AG09319 (cell line): ENCODE measurements at regions not wholly inside any gene's neighbourhood (a gene's known extent, or its start where the extent isn't known, plus 50 kb on each side); places are given as distances from the start of the nearest gene placed in this dataset.

Experiments used
- DNase-seq: peaks from one replicate; pipeline ENCODE4 v3.0.0-alpha.2; 2010; ENCODE audit warnings: low read depth; ENCODE audit errors: extremely low read depth
- TF ChIP-seq, protein P1 (sequence below): IDR thresholded peaks from 2 replicates; pipeline ENCODE4 v1.5.1; 2011; ENCODE audit warnings: low read depth, mild to moderate bottlenecking, inconsistent platforms, low read length, moderate library complexity

- no peak for DNase-seq
- TF ChIP-seq, protein P1, sequence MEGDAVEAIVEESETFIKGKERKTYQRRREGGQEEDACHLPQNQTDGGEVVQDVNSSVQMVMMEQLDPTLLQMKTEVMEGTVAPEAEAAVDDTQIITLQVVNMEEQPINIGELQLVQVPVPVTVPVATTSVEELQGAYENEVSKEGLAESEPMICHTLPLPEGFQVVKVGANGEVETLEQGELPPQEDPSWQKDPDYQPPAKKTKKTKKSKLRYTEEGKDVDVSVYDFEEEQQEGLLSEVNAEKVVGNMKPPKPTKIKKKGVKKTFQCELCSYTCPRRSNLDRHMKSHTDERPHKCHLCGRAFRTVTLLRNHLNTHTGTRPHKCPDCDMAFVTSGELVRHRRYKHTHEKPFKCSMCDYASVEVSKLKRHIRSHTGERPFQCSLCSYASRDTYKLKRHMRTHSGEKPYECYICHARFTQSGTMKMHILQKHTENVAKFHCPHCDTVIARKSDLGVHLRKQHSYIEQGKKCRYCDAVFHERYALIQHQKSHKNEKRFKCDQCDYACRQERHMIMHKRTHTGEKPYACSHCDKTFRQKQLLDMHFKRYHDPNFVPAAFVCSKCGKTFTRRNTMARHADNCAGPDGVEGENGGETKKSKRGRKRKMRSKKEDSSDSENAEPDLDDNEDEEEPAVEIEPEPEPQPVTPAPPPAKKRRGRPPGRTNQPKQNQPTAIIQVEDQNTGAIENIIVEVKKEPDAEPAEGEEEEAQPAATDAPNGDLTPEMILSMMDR = no peak
Observed at GRCh38 chr1:204751480-204751879, 65.9 kb upstream of the LRRN2 start.

GRCh38 chr1:204751883-204752687 lies 66.5 kb upstream of the LRRN2 start:
- TF ChIP-seq, protein P1 = no peak
- no peak for DNase-seq

GRCh38 chr1:204752688-204753040 lies 67.1 kb upstream of the LRRN2 start:
- TF ChIP-seq, protein P1 = no peak
- no peak for DNase-seq

GRCh38 chr1:204754821-204755220 lies 69.3 kb upstream of the LRRN2 start:
- TF ChIP-seq, protein P1 = no peak
- no peak for DNase-seq

DNA sequence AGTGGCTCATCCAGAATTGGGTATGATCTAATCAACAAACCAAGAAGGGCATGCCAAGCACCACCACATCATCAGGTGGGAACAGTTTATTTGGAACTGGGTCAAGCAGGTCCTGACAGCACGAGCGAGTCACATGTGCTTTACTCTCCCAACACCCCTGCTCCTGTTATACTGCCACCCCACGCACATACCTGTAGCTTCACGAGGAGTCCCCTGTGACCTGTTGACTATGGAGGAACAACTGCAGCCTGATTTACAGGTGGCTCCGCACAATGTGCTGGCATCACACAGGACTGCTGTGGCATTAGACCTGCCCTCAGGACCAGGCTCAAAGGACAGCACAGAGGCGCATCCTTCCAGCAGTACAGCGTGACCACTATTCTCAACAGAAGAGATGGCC lies 70.8 kb upstream of the LRRN2 start:
- TF ChIP-seq, protein P1 = no peak
- no peak for DNase-seq

DNA sequence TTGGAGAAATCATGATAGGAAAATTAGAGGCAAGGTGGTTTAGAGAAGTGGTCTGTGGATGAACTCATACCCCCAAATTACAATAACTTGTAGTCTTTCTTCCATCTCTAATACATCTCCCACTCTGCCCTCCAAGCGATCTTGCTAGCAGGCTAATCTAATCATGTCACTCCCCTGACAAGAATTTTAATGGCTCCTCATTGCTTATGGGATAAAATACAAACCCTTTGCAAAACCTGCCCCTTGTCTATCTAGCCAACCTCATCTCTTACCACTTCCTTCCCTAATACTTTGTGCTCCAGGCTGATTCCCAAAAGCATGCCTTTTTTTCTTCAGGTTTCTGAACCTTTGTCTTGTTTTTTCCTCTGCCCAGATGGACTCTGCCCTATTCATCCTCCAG lies 71.3 kb upstream of the LRRN2 start:
- TF ChIP-seq, protein P1 = no peak
- no peak for DNase-seq

DNA sequence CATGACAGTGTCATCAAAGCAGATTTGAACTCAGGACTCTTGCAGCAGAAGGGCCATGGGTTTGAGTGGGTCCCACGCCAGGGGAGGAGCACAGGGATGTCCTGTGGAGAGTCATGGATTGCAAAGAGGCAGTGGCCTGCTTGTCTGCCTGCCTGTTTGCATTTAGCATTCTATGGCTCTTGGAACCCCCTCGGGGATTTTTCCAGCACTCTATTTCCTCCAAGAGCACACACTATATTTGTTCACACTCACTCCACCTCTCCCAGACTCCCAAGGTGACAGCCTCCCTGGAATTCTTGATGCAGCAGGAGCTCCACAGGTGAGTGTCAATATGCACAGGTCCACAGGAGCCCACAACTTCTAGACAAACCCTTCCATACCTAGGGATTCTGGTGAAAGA lies 73.1 kb upstream of the LRRN2 start:
- DNase-seq = no peak
- TF ChIP-seq, protein P1 = no peak
